HCT116 (cell line): ENCODE measurements at regions not wholly inside any gene's neighbourhood (a gene's known extent, or its start where the extent isn't known, plus 50 kb on each side); places are given as distances from the start of the nearest gene placed in this dataset.
"Not testable (repeated sequence)": the region's sequence is repeated elsewhere in the genome, so short reads cannot be mapped to it uniquely, and the experiment has no call there.

Experiments
- CEBPB ChIP-seq: IDR thresholded peaks from 2 replicates; pipeline ENCODE4 v1.6.1; 2012; ENCODE audit warnings: low read depth
- CTCF ChIP-seq, 3 experiments: fragments of 200-600 bp in 1 of 3; sonication (generic) in 1 of 3; IDR thresholded peaks in 2 of 3; conservative IDR thresholded peaks in 1 of 3; 2 replicates each; pipeline ENCODE4 v1.5.1; 2012 to 2017; ENCODE audit warnings: low read depth in 2 of 3, low read length in 2 of 3, antibody characterized with exemption in 1 of 3, borderline replicate concordance in 1 of 3, control low read depth in 1 of 3, mild to moderate bottlenecking in 1 of 3, mixed read lengths in 1 of 3, mixed run types in 1 of 3, moderate library complexity in 1 of 3; ENCODE audit not compliant: insufficient read depth in 1 of 3
- EZH2 ChIP-seq: fragments of 200-600 bp; sonication (generic); IDR thresholded peaks from 2 replicates; pipeline ENCODE4 v1.6.1; 2017; ENCODE audit warnings: antibody characterized with exemption, mixed run types
- MAX ChIP-seq: IDR thresholded peaks from 2 replicates; pipeline ENCODE4 v1.6.1; 2012
- POLR2A ChIP-seq: IDR thresholded peaks from 2 replicates; pipeline ENCODE4 v1.7.0; 2011; ENCODE audit warnings: borderline replicate concordance; ENCODE audit not compliant: insufficient read depth, insufficient read length; ENCODE audit errors: extremely low read depth
- POLR2AphosphoS5 ChIP-seq: IDR thresholded peaks from 2 replicates; pipeline ENCODE4 v1.6.1; 2011; ENCODE audit warnings: mild to moderate bottlenecking, low read depth, low read length, moderate library complexity
- SIN3A ChIP-seq: IDR thresholded peaks from 2 replicates; pipeline ENCODE4 v1.6.1; 2012; ENCODE audit warnings: low read depth
- SP1 ChIP-seq: IDR thresholded peaks from 2 replicates; pipeline ENCODE4 v1.6.1; 2012; ENCODE audit warnings: low read depth
- SRF ChIP-seq: IDR thresholded peaks from 2 replicates; pipeline ENCODE4 v1.6.1; 2012; ENCODE audit warnings: low read depth
- TCF7L2 ChIP-seq: IDR thresholded peaks from 2 replicates; pipeline ENCODE4 v1.7.0; 2011; ENCODE audit warnings: borderline replicate concordance, inconsistent platforms; ENCODE audit not compliant: insufficient read depth, insufficient read length; ENCODE audit errors: extremely low read depth
- ZBTB33 ChIP-seq: IDR thresholded peaks from 2 replicates; pipeline ENCODE4 v1.6.1; 2011; ENCODE audit warnings: mild to moderate bottlenecking, low read length, moderate library complexity; ENCODE audit not compliant: insufficient replicate concordance; ENCODE audit errors: extremely low read depth
- ZNF274 ChIP-seq: fragments of 200-500 bp; sonication (Bioruptor generic); IDR thresholded peaks from 2 replicates; pipeline ENCODE4 v1.6.1; 2014; ENCODE audit warnings: mild to moderate bottlenecking, low read depth, low read length, inconsistent platforms

GRCh38 chr7:56348311-56348710 is 232.1 kb upstream of the NUPR2 start:
- not testable (repeated sequence) for TF ChIP-seq SP1; ZNF274; POLR2A; MAX; EZH2; CTCF (IDR thresholded peaks at IDR 0.05 in 2 of 3, conservative IDR thresholded peaks at IDR 0.05 in 1 of 3; ENCODE audit: borderline replicate concordance in 1 of 3, insufficient read depth in 1 of 3, low read depth in 2 of 3, low read length in 2 of 3); SIN3A; ZBTB33; SRF; CEBPB; TCF7L2; POLR2AphosphoS5
